ENCODE measurements at regions not wholly inside any gene's neighbourhood (a gene's known extent, or its start where the extent isn't known, plus 50 kb on each side); places are given as distances from the start of the nearest gene placed in this dataset.

- peak; percentile 46 to 81 (median 68) for TF ChIP-seq CTCF (IDR thresholded peaks at IDR 0.05)
- no peak for TF ChIP-seq POLR2A (IDR thresholded peaks at IDR 0.05)
These were observed 223.5 kb upstream of the PHYHIPL start for GRCh38 chr10:58952747-58953466.
